IMR-90 (cell line): ENCODE measurements at regions not wholly inside any gene's neighbourhood (a gene's known extent, or its start where the extent isn't known, plus 50 kb on each side); places are given as distances from the start of the nearest gene placed in this dataset.

Experiments used
- ATAC-seq: fragments of 200-7000 bp; cut with Tn5 transposase; 2 replicates; pipeline ENCODE4 v1.9.1; 2020; ENCODE audit warnings: low read depth, mild to moderate bottlenecking, moderate library complexity
- BruUV-seq: library from RNA; stranded (reverse); fragments of 400-500 nt; replicated peaks from 2 replicates; lab custom pipeline; 2021; lab: Mats Ljungman, UMichigan
- CTCF ChIA-PET: fragments of 300-600 bp; formaldehyde crosslinking; extraction: SDS; loops from one replicate; lab custom pipeline; 2021; ENCODE audit warnings: antibody characterized with exemption; lab: Yijun Ruan, JAX
- POLR2A ChIA-PET: fragments of 300-600 bp; sonication (Branson Sonifier 250); formaldehyde crosslinking; loops from one replicate; lab custom pipeline; 2022; ENCODE audit warnings: antibody characterized with exemption; ENCODE audit not compliant: unreplicated experiment; lab: Charles Lee
- DNase-seq: peaks from one replicate; pipeline ENCODE4 v3.0.0; 2013
- H2AFZ ChIP-seq: replicated peaks from 2 replicates; pipeline ENCODE3; 2013; ENCODE audit warnings: low read length, mild to moderate bottlenecking; ENCODE audit not compliant: poor library complexity
- H2AK5ac ChIP-seq: 2 replicates; pipeline ENCODE4 v1.6.1; 2013; ENCODE audit warnings: low read depth, low read length, inconsistent platforms
- H2AK9ac ChIP-seq: replicated peaks from 2 replicates; pipeline ENCODE3; 2013; ENCODE audit warnings: mild to moderate bottlenecking, low read depth, low read length, moderate library complexity; ENCODE audit not compliant: poor library complexity
- H2BK120ac ChIP-seq: 2 replicates; pipeline ENCODE4 v1.6.1; 2013; ENCODE audit warnings: low read depth, low read length, inconsistent platforms
- H2BK15ac ChIP-seq: 3 replicates; pipeline ENCODE4 v1.6.1; 2013; ENCODE audit warnings: low read depth, low read length, inconsistent platforms
- H2BK20ac ChIP-seq: 2 replicates; pipeline ENCODE4 v1.6.1; 2013; ENCODE audit warnings: low read depth, mild to moderate bottlenecking, inconsistent platforms, low read length, moderate library complexity
- H2BK5ac ChIP-seq: 2 replicates; pipeline ENCODE4 v1.6.1; 2013; ENCODE audit warnings: mild to moderate bottlenecking, low read depth, low read length, inconsistent platforms; ENCODE audit not compliant: poor library complexity, severe bottlenecking
- H3K14ac ChIP-seq: replicated peaks from 2 replicates; pipeline ENCODE4 v1.6.1; 2013; ENCODE audit warnings: low read depth, low read length, inconsistent platforms
- H3K18ac ChIP-seq: 2 replicates; pipeline ENCODE4 v1.6.1; 2013; ENCODE audit warnings: low read depth, low read length, control low read depth
- H3K23ac ChIP-seq: 2 replicates; pipeline ENCODE4 v1.6.1; 2013; ENCODE audit warnings: low read depth, low read length, inconsistent platforms
- H3K27ac ChIP-seq: 2 replicates; pipeline ENCODE4 v1.5.1; 2013; ENCODE audit warnings: mild to moderate bottlenecking, control low read depth, low read length; ENCODE audit not compliant: insufficient read depth
- H3K27me3 ChIP-seq: 2 replicates; pipeline ENCODE4 v1.6.1; 2013; ENCODE audit warnings: low read length; ENCODE audit not compliant: control insufficient read depth, insufficient read depth
- H3K36me3 ChIP-seq: 2 replicates; pipeline ENCODE4 v1.6.1; 2013; ENCODE audit warnings: low read length, mixed read lengths; ENCODE audit not compliant: control insufficient read depth, insufficient read depth
- H3K4ac ChIP-seq: 2 replicates; pipeline ENCODE4 v1.6.1; 2013; ENCODE audit warnings: low read depth, low read length, inconsistent platforms
- H3K4me1 ChIP-seq: 2 replicates; pipeline ENCODE4 v1.6.1; 2013; ENCODE audit warnings: low read length, mixed read lengths; ENCODE audit not compliant: control insufficient read depth, insufficient read depth
- H3K4me2 ChIP-seq: 2 replicates; pipeline ENCODE4 v1.6.1; 2013; ENCODE audit warnings: low read depth, mild to moderate bottlenecking, control low read depth, low read length, moderate library complexity
- H3K4me3 ChIP-seq: 2 replicates; pipeline ENCODE4 v1.5.1; 2013; ENCODE audit warnings: low read depth, mild to moderate bottlenecking, control low read depth, low read length, moderate library complexity; ENCODE audit not compliant: insufficient read depth
- H3K56ac ChIP-seq: 2 replicates; pipeline ENCODE4 v1.6.1; 2013; ENCODE audit warnings: low read length, inconsistent platforms; ENCODE audit not compliant: insufficient read depth; ENCODE audit errors: extremely low read depth
- H3K79me1 ChIP-seq, 2 experiments: 2 replicates each; pipeline ENCODE4 v1.6.1; 2013; ENCODE audit warnings: low read length in 2 of 2, inconsistent platforms in 1 of 2, low read depth in 1 of 2
- H3K9ac ChIP-seq: 2 replicates; pipeline ENCODE4 v1.6.1; 2013; ENCODE audit warnings: low read depth, low read length, control low read depth
- H3K9me1 ChIP-seq: 2 replicates; pipeline ENCODE4 v1.6.1; 2013; ENCODE audit warnings: low read length, inconsistent platforms; ENCODE audit not compliant: insufficient read depth
- H3K9me3 ChIP-seq: 2 replicates; pipeline ENCODE4 v1.6.1; 2013; ENCODE audit warnings: low read length; ENCODE audit not compliant: control insufficient read depth, insufficient read depth
- H4K20me1 ChIP-seq: 2 replicates; pipeline ENCODE4 v1.6.1; 2013; ENCODE audit warnings: low read length, inconsistent platforms; ENCODE audit not compliant: insufficient read depth
- H4K5ac ChIP-seq: 2 replicates; pipeline ENCODE4 v1.6.1; 2013; ENCODE audit warnings: mild to moderate bottlenecking, low read depth, low read length, control low read depth
- H4K8ac ChIP-seq, 2 experiments: 2 replicates each; pipeline ENCODE4 v1.6.1; 2013; ENCODE audit warnings: low read depth in 2 of 2, low read length in 2 of 2, control low read depth in 1 of 2, inconsistent platforms in 1 of 2
- H4K91ac ChIP-seq: 2 replicates; pipeline ENCODE4 v1.6.1; 2013; ENCODE audit warnings: low read depth, low read length, inconsistent platforms; ENCODE audit not compliant: insufficient read depth
- BHLHE40 ChIP-seq: fragments of 150-350 bp; IDR thresholded peaks from 2 replicates; pipeline ENCODE4 v1.6.1; 2016; ENCODE audit warnings: mild to moderate bottlenecking, low read depth, low read length
- CEBPB ChIP-seq: IDR thresholded peaks from 2 replicates; pipeline ENCODE4 v1.6.1; 2012; ENCODE audit warnings: low read depth, low read length, improper control_type of control experiment
- CHD1 ChIP-seq: IDR thresholded peaks from 2 replicates; pipeline ENCODE4 v1.6.1; 2012; ENCODE audit warnings: low read depth, low read length, improper control_type of control experiment
- FOS ChIP-seq: fragments of 150-350 bp; IDR thresholded peaks from 2 replicates; pipeline ENCODE4 v1.6.1; 2016; ENCODE audit warnings: low read depth, low read length
- MAFK ChIP-seq: IDR thresholded peaks from 2 replicates; pipeline ENCODE4 v1.6.1; 2012; ENCODE audit warnings: low read depth, low read length, improper control_type of control experiment
- MAZ ChIP-seq: IDR thresholded peaks from 2 replicates; pipeline ENCODE4 v1.6.1; 2012; ENCODE audit warnings: low read depth, mild to moderate bottlenecking, low read length, improper control_type of control experiment, moderate library complexity, borderline replicate concordance
- MXI1 ChIP-seq: IDR thresholded peaks from 2 replicates; pipeline ENCODE4 v1.6.1; 2012; ENCODE audit warnings: low read depth, mild to moderate bottlenecking, low read length, moderate library complexity, borderline replicate concordance
- NFE2L2 ChIP-seq: fragments of 150-350 bp; IDR thresholded peaks from 2 replicates; pipeline ENCODE4 v1.6.1; 2016; ENCODE audit warnings: low read depth, mild to moderate bottlenecking, low read length
- POLR2A ChIP-seq: IDR thresholded peaks from 2 replicates; pipeline ENCODE4 v1.6.1; 2012; ENCODE audit warnings: mild to moderate bottlenecking, low read depth, low read length
- RAD21 ChIP-seq: IDR thresholded peaks from 2 replicates; pipeline ENCODE4 v1.6.1; 2012; ENCODE audit warnings: low read length, improper control_type of control experiment
- RCOR1 ChIP-seq: IDR thresholded peaks from 2 replicates; pipeline ENCODE4 v1.6.1; 2012; ENCODE audit warnings: mild to moderate bottlenecking, low read length, improper control_type of control experiment; ENCODE audit not compliant: insufficient replicate concordance
- RFX5 ChIP-seq: IDR thresholded peaks from 2 replicates; pipeline ENCODE4 v1.8.0; 2012; ENCODE audit warnings: low read depth, mild to moderate bottlenecking, low read length, moderate library complexity
- SMC3 ChIP-seq: fragments of 150-350 bp; IDR thresholded peaks from 2 replicates; pipeline ENCODE4 v1.6.1; 2016; ENCODE audit warnings: low read depth, mild to moderate bottlenecking, antibody characterized with exemption, low read length, moderate library complexity
- WGBS, 2 experiments: methylation state at CpG; one replicate each; pipeline versions ENCODE4 v1.1.5 to v1.1.7; 2013; ENCODE audit warnings: missing lambda C conversion rate in 2 of 2; ENCODE audit not compliant: insufficient read length in 1 of 2; ENCODE audit errors: extremely low coverage in 2 of 2; 5-methylcytosine and 5-hydroxymethylcytosine counted together
- dilution Hi-C: fragments of 300-500 bp; cut with HindIII; formaldehyde crosslinking; loops from one replicate; pipeline ENCODE4 v1.14.3; 2018; ENCODE audit warnings: low sequenced_read_pairs; ENCODE audit not compliant: unreplicated experiment
- in situ Hi-C: fragments of 300-500 bp; cut with MboI; formaldehyde crosslinking; loops from 3 replicates; pipeline ENCODE4 v1.14.3; 2019; ENCODE audit warnings: low sequenced_read_pairs, inconsistent platforms, mixed read lengths
- intact Hi-C: fragments of 100-400 bp; cut with micrococcal nuclease; formaldehyde crosslinking; loops from 2 replicates; pipeline ENCODE4 v1.10.0; 2022
- TF ChIP-seq, protein P1 (sequence below): fragments of 150-350 bp; IDR thresholded peaks from 2 replicates; pipeline ENCODE4 v1.6.1; 2016; ENCODE audit warnings: low read depth, mild to moderate bottlenecking, low read length, moderate library complexity, borderline replicate concordance
- TF ChIP-seq, protein P2 (sequence below): conservative IDR thresholded peaks from 2 replicates; pipeline ENCODE4 v1.5.1; 2012; ENCODE audit warnings: mild to moderate bottlenecking, low read depth, low read length, improper control_type of control experiment

DNA sequence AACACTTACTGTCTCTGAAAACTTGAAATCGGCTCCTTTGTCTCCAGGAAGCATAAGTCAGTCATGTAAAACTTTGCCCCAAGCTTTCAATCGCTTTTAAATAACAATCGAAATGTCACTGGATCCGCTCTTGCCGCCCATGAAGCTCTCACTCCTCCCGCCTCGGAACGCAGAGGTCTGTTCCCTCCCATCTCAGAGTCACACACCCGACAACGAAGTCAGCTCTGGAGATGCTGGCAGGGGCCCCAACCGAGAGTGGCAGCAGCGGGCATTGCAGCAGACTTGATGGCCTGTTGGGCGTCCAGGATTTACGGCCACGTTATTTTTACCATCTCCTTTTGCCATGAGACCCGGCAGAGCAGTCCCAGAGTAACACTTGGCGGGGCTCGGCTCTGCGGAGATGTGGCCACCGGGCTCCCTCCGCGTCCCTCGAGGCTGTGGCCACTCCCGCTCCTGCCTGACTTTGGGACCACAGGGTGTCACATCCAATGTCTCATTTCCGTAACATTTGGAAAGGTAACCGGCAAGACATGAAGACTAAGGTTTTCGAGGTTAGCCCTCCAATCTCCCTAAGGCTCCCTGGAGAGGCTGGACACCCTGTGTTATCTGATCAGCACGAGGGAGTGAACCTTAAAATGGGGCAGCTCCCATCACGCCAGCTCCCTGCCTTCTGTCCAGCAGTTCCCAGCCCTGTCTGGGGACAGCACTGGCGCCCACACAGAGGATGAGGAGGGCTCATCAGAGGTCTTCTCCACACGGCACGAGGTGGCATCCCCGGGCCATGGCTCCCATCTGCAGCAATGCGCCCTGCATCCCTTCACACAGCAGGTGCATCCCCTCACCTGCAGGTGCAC lies 62.8 kb upstream of the ADGRA1 start:
- Histone ChIP-seq H3K27me3 (peaks cover 6% of the 10 kb centered on the region; the same call in 1 of the 2 replicates), H3K4me1 (no peaks in the 10 kb centered on the region), H4K20me1 (no peaks in the 10 kb centered on the region), H3K56ac (no peak overlapping the region), H3K79me1 (no peaks in the 10 kb centered on the region), H3K4ac (no peak overlapping the region), H3K18ac (no peak overlapping the region), H2BK5ac (no peak overlapping the region), H3K14ac (no peak overlapping the region), H2AK9ac (no peak overlapping the region), H4K5ac (no peak overlapping the region), H3K23ac (no peak overlapping the region), H3K4me2 (no peak overlapping the region), H3K4me3 (no peak overlapping the region), H2BK15ac (no peak overlapping the region), H4K8ac (no peak overlapping the region), H2BK20ac (no peak overlapping the region), H3K27ac (no peak overlapping the region), H3K36me3 (no peaks in the 10 kb centered on the region), H4K91ac (no peak overlapping the region), H2AK5ac (no peak overlapping the region), H2AFZ (peak overlapping the region; percentile 2), H3K9me1 (no peaks in the 10 kb centered on the region), H2BK120ac (no peak overlapping the region), H3K9me3 (peaks cover 2% of the 10 kb centered on the region; the same call in 1 of the 2 replicates), H3K9ac (no peak overlapping the region)
- intact Hi-C loops (no loop called here), in situ Hi-C loops (no loop called here), dilution Hi-C loops (no loop called here)
- no peak for TF ChIP-seq MAFK
- TF ChIP-seq, protein P1, sequence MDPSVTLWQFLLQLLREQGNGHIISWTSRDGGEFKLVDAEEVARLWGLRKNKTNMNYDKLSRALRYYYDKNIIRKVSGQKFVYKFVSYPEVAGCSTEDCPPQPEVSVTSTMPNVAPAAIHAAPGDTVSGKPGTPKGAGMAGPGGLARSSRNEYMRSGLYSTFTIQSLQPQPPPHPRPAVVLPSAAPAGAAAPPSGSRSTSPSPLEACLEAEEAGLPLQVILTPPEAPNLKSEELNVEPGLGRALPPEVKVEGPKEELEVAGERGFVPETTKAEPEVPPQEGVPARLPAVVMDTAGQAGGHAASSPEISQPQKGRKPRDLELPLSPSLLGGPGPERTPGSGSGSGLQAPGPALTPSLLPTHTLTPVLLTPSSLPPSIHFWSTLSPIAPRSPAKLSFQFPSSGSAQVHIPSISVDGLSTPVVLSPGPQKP, result no peak
- no peak for TF ChIP-seq SMC3
- no peak for TF ChIP-seq RCOR1
- TF ChIP-seq POLR2A, result no peak
- no peak for TF ChIP-seq FOS
- TF ChIP-seq BHLHE40, result no peak
- TF ChIP-seq CHD1, result no peak
- no peak for TF ChIP-seq MXI1
- TF ChIP-seq, protein P2, sequence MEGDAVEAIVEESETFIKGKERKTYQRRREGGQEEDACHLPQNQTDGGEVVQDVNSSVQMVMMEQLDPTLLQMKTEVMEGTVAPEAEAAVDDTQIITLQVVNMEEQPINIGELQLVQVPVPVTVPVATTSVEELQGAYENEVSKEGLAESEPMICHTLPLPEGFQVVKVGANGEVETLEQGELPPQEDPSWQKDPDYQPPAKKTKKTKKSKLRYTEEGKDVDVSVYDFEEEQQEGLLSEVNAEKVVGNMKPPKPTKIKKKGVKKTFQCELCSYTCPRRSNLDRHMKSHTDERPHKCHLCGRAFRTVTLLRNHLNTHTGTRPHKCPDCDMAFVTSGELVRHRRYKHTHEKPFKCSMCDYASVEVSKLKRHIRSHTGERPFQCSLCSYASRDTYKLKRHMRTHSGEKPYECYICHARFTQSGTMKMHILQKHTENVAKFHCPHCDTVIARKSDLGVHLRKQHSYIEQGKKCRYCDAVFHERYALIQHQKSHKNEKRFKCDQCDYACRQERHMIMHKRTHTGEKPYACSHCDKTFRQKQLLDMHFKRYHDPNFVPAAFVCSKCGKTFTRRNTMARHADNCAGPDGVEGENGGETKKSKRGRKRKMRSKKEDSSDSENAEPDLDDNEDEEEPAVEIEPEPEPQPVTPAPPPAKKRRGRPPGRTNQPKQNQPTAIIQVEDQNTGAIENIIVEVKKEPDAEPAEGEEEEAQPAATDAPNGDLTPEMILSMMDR, result no peak
- TF ChIP-seq CEBPB, result no peak
- TF ChIP-seq MAZ, result no peak
- TF ChIP-seq RFX5, result no peak
- no peak for TF ChIP-seq NFE2L2
- TF ChIP-seq RAD21, result no peak
- no peak for ATAC-seq
- POLR2A ChIA-PET, result no interaction called here
- BruUV-seq, result no TSS peak
- CTCF ChIA-PET, result no interaction called here
- 49% methylated on average over 28 of the region's 34 CpGs; no CpG with 5 or more reads in 1 of the 2 experiments for WGBS, 2 experiments
- DNase-seq, result no peak
